IMR-90 (cell line): ENCODE measurements at regions not wholly inside any gene's neighbourhood (a gene's known extent, or its start where the extent isn't known, plus 50 kb on each side); places are given as distances from the start of the nearest gene placed in this dataset.

Source experiments
- ATAC-seq: fragments of 200-7000 bp; cut with Tn5 transposase; 2 replicates; pipeline ENCODE4 v1.9.1; 2020; ENCODE audit warnings: low read depth, mild to moderate bottlenecking, moderate library complexity
- BruUV-seq: library from RNA; stranded (reverse); fragments of 400-500 nt; replicated peaks from 2 replicates; lab custom pipeline; 2021; lab: Mats Ljungman, UMichigan
- CTCF ChIA-PET: fragments of 300-600 bp; formaldehyde crosslinking; extraction: SDS; loops from one replicate; lab custom pipeline; 2021; ENCODE audit warnings: antibody characterized with exemption; lab: Yijun Ruan, JAX
- POLR2A ChIA-PET: fragments of 300-600 bp; sonication (Branson Sonifier 250); formaldehyde crosslinking; loops from one replicate; lab custom pipeline; 2022; ENCODE audit warnings: antibody characterized with exemption; ENCODE audit not compliant: unreplicated experiment; lab: Charles Lee
- DNase-seq: peaks from one replicate; pipeline ENCODE4 v3.0.0; 2013
- H2AFZ ChIP-seq: replicated peaks from 2 replicates; pipeline ENCODE3; 2013; ENCODE audit warnings: low read length, mild to moderate bottlenecking; ENCODE audit not compliant: poor library complexity
- H2AK5ac ChIP-seq: 2 replicates; pipeline ENCODE4 v1.6.1; 2013; ENCODE audit warnings: low read depth, low read length, inconsistent platforms
- H2AK9ac ChIP-seq: replicated peaks from 2 replicates; pipeline ENCODE3; 2013; ENCODE audit warnings: mild to moderate bottlenecking, low read depth, low read length, moderate library complexity; ENCODE audit not compliant: poor library complexity
- H2BK120ac ChIP-seq: 2 replicates; pipeline ENCODE4 v1.6.1; 2013; ENCODE audit warnings: low read depth, low read length, inconsistent platforms
- H2BK15ac ChIP-seq: 3 replicates; pipeline ENCODE4 v1.6.1; 2013; ENCODE audit warnings: low read depth, low read length, inconsistent platforms
- H2BK20ac ChIP-seq: 2 replicates; pipeline ENCODE4 v1.6.1; 2013; ENCODE audit warnings: low read depth, mild to moderate bottlenecking, inconsistent platforms, low read length, moderate library complexity
- H2BK5ac ChIP-seq: 2 replicates; pipeline ENCODE4 v1.6.1; 2013; ENCODE audit warnings: mild to moderate bottlenecking, low read depth, low read length, inconsistent platforms; ENCODE audit not compliant: poor library complexity, severe bottlenecking
- H3K14ac ChIP-seq: replicated peaks from 2 replicates; pipeline ENCODE4 v1.6.1; 2013; ENCODE audit warnings: low read depth, low read length, inconsistent platforms
- H3K18ac ChIP-seq: 2 replicates; pipeline ENCODE4 v1.6.1; 2013; ENCODE audit warnings: low read depth, low read length, control low read depth
- H3K23ac ChIP-seq: 2 replicates; pipeline ENCODE4 v1.6.1; 2013; ENCODE audit warnings: low read depth, low read length, inconsistent platforms
- H3K27ac ChIP-seq: 2 replicates; pipeline ENCODE4 v1.5.1; 2013; ENCODE audit warnings: mild to moderate bottlenecking, control low read depth, low read length; ENCODE audit not compliant: insufficient read depth
- H3K27me3 ChIP-seq: 2 replicates; pipeline ENCODE4 v1.6.1; 2013; ENCODE audit warnings: low read length; ENCODE audit not compliant: control insufficient read depth, insufficient read depth
- H3K36me3 ChIP-seq: 2 replicates; pipeline ENCODE4 v1.6.1; 2013; ENCODE audit warnings: low read length, mixed read lengths; ENCODE audit not compliant: control insufficient read depth, insufficient read depth
- H3K4ac ChIP-seq: 2 replicates; pipeline ENCODE4 v1.6.1; 2013; ENCODE audit warnings: low read depth, low read length, inconsistent platforms
- H3K4me1 ChIP-seq: 2 replicates; pipeline ENCODE4 v1.6.1; 2013; ENCODE audit warnings: low read length, mixed read lengths; ENCODE audit not compliant: control insufficient read depth, insufficient read depth
- H3K4me2 ChIP-seq: 2 replicates; pipeline ENCODE4 v1.6.1; 2013; ENCODE audit warnings: low read depth, mild to moderate bottlenecking, control low read depth, low read length, moderate library complexity
- H3K4me3 ChIP-seq: 2 replicates; pipeline ENCODE4 v1.5.1; 2013; ENCODE audit warnings: low read depth, mild to moderate bottlenecking, control low read depth, low read length, moderate library complexity; ENCODE audit not compliant: insufficient read depth
- H3K56ac ChIP-seq: 2 replicates; pipeline ENCODE4 v1.6.1; 2013; ENCODE audit warnings: low read length, inconsistent platforms; ENCODE audit not compliant: insufficient read depth; ENCODE audit errors: extremely low read depth
- H3K79me1 ChIP-seq, 2 experiments: 2 replicates each; pipeline ENCODE4 v1.6.1; 2013; ENCODE audit warnings: low read length in 2 of 2, inconsistent platforms in 1 of 2, low read depth in 1 of 2
- H3K9ac ChIP-seq: 2 replicates; pipeline ENCODE4 v1.6.1; 2013; ENCODE audit warnings: low read depth, low read length, control low read depth
- H3K9me1 ChIP-seq: 2 replicates; pipeline ENCODE4 v1.6.1; 2013; ENCODE audit warnings: low read length, inconsistent platforms; ENCODE audit not compliant: insufficient read depth
- H3K9me3 ChIP-seq: 2 replicates; pipeline ENCODE4 v1.6.1; 2013; ENCODE audit warnings: low read length; ENCODE audit not compliant: control insufficient read depth, insufficient read depth
- H4K20me1 ChIP-seq: 2 replicates; pipeline ENCODE4 v1.6.1; 2013; ENCODE audit warnings: low read length, inconsistent platforms; ENCODE audit not compliant: insufficient read depth
- H4K5ac ChIP-seq: 2 replicates; pipeline ENCODE4 v1.6.1; 2013; ENCODE audit warnings: mild to moderate bottlenecking, low read depth, low read length, control low read depth
- H4K8ac ChIP-seq, 2 experiments: 2 replicates each; pipeline ENCODE4 v1.6.1; 2013; ENCODE audit warnings: low read depth in 2 of 2, low read length in 2 of 2, control low read depth in 1 of 2, inconsistent platforms in 1 of 2
- H4K91ac ChIP-seq: 2 replicates; pipeline ENCODE4 v1.6.1; 2013; ENCODE audit warnings: low read depth, low read length, inconsistent platforms; ENCODE audit not compliant: insufficient read depth
- CEBPB ChIP-seq: IDR thresholded peaks from 2 replicates; pipeline ENCODE4 v1.6.1; 2012; ENCODE audit warnings: low read depth, low read length, improper control_type of control experiment
- CHD1 ChIP-seq: IDR thresholded peaks from 2 replicates; pipeline ENCODE4 v1.6.1; 2012; ENCODE audit warnings: low read depth, low read length, improper control_type of control experiment
- MAFK ChIP-seq: IDR thresholded peaks from 2 replicates; pipeline ENCODE4 v1.6.1; 2012; ENCODE audit warnings: low read depth, low read length, improper control_type of control experiment
- RAD21 ChIP-seq: IDR thresholded peaks from 2 replicates; pipeline ENCODE4 v1.6.1; 2012; ENCODE audit warnings: low read length, improper control_type of control experiment
- WGBS, 2 experiments: methylation state at CpG; one replicate each; pipeline versions ENCODE4 v1.1.5 to v1.1.7; 2013; ENCODE audit warnings: missing lambda C conversion rate in 2 of 2; ENCODE audit not compliant: insufficient read length in 1 of 2; ENCODE audit errors: extremely low coverage in 2 of 2; 5-methylcytosine and 5-hydroxymethylcytosine counted together
- dilution Hi-C: fragments of 300-500 bp; cut with HindIII; formaldehyde crosslinking; loops from one replicate; pipeline ENCODE4 v1.14.3; 2018; ENCODE audit warnings: low sequenced_read_pairs; ENCODE audit not compliant: unreplicated experiment
- in situ Hi-C: fragments of 300-500 bp; cut with MboI; formaldehyde crosslinking; loops from 3 replicates; pipeline ENCODE4 v1.14.3; 2019; ENCODE audit warnings: low sequenced_read_pairs, inconsistent platforms, mixed read lengths
- intact Hi-C: fragments of 100-400 bp; cut with micrococcal nuclease; formaldehyde crosslinking; loops from 2 replicates; pipeline ENCODE4 v1.10.0; 2022
- TF ChIP-seq, protein P1 (sequence below): conservative IDR thresholded peaks from 2 replicates; pipeline ENCODE4 v1.5.1; 2012; ENCODE audit warnings: mild to moderate bottlenecking, low read depth, low read length, improper control_type of control experiment

DNA sequence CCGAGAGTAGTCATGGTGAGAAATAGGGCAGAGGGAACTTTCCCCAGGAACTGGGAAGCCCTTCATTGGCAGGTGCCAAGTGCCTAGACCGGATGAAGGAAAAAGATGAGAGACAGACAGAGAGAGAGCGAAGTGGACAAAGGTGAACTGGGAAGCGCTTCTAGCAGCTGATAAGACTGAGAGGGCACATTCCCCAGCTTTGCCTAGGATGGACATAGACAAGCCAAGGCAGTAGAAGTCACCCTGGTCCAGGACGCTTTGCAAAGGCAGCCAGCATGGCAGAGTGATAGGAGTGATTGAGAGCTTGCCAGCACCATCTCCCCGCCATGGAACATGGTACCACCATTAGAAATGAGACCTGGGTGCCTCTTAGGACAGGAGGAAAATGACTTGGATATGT, 372.8 kb upstream of the MGMT start:
- Histone ChIP-seq H3K27ac (no peak overlapping the region), H4K5ac (no peak overlapping the region), H3K9me1 (no peaks in the 10 kb centered on the region), H3K9ac (no peak overlapping the region), H4K8ac (no peak overlapping the region), H2AK5ac (no peak overlapping the region; the same call in 1 of the 2 replicates), H3K23ac (no peak overlapping the region), H3K79me1 (no peaks in the 10 kb centered on the region), H3K56ac (no peak overlapping the region), H3K27me3 (no peaks in the 10 kb centered on the region; the same call in 1 of the 2 replicates), H3K9me3 (peaks cover 2% of the 10 kb centered on the region), H2BK5ac (no peak overlapping the region), H4K91ac (no peak overlapping the region), H2AK9ac (no peak overlapping the region), H3K4me3 (no peak overlapping the region), H2BK20ac (no peak overlapping the region), H2BK15ac (no peak overlapping the region), H3K14ac (no peak overlapping the region), H3K36me3 (no peaks in the 10 kb centered on the region), H2AFZ (no peak overlapping the region), H3K4ac (no peak overlapping the region), H4K20me1 (no peaks in the 10 kb centered on the region), H3K18ac (no peak overlapping the region), H2BK120ac (no peak overlapping the region), H3K4me1 (peaks cover 5% of the 10 kb centered on the region), H3K4me2 (no peak overlapping the region)
- WGBS, 2 experiments: 63% methylated on average over 2 of the region's 6 CpGs; no CpG with 5 or more reads in 1 of the 2 experiments
- in situ Hi-C loops (no loop called here), intact Hi-C loops (no loop called here), dilution Hi-C loops (no loop called here)
- BruUV-seq: no TSS peak
- TF ChIP-seq MAFK (no peak), RAD21 (no peak), CEBPB (no peak), CHD1 (no peak)
- TF ChIP-seq, protein P1, sequence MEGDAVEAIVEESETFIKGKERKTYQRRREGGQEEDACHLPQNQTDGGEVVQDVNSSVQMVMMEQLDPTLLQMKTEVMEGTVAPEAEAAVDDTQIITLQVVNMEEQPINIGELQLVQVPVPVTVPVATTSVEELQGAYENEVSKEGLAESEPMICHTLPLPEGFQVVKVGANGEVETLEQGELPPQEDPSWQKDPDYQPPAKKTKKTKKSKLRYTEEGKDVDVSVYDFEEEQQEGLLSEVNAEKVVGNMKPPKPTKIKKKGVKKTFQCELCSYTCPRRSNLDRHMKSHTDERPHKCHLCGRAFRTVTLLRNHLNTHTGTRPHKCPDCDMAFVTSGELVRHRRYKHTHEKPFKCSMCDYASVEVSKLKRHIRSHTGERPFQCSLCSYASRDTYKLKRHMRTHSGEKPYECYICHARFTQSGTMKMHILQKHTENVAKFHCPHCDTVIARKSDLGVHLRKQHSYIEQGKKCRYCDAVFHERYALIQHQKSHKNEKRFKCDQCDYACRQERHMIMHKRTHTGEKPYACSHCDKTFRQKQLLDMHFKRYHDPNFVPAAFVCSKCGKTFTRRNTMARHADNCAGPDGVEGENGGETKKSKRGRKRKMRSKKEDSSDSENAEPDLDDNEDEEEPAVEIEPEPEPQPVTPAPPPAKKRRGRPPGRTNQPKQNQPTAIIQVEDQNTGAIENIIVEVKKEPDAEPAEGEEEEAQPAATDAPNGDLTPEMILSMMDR: no peak
- ChIA-PET POLR2A (no interaction called here), CTCF (no interaction called here)
- DNase-seq: no peak
- no peak for ATAC-seq
